ENCODE measurements at regions not wholly inside any gene's neighbourhood (a gene's known extent, or its start where the extent isn't known, plus 50 kb on each side); places are given as distances from the start of the nearest gene placed in this dataset.
"Not testable (repeated sequence)": the region's sequence is repeated elsewhere in the genome, so short reads cannot be mapped to it uniquely, and the experiment has no call there.

DNA sequence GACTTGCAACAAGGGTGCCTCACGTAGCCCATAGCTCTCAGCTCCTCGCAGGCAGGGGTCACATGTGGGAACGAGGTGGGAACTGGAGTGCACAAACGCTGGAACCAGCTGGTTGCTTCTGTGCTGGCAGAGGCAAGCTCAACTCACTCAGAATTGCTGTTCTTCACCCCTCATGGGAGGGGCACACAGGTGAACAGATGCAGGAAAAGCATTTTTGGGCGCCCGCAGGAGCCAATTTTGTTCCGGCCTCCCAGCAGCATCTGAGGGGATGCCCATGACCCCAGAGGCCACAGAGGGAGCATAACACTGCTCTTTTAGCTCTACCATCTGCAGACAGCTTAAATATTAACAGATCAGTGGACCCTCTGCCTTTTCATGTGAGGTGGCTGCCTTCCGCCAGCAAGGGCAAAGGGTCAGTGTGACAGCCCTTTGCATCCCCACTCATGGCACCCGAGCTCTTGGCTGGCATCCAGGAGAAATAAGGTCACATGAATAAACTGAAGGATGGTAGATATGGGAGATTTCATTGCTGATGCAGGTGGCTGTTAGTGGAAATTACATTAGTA, 196.2 kb downstream of the SLCO4C1 start:
- H3K4me3 Mint-ChIP-seq: no peak overlapping the region
- H3K23ac ChIP-seq (ENCODE audit: insufficient read length, low read depth, low read length): no peak overlapping the region
- H3K79me1 ChIP-seq (ENCODE audit: insufficient read depth, low read depth, low read length, poor library complexity, severe bottlenecking): no peaks in the 10 kb centered on the region
- no peak overlapping the region for H2BK120ac ChIP-seq (ENCODE audit: low read depth, low read length, poor library complexity, severe bottlenecking)
- no peaks in the 10 kb centered on the region for H3K23me2 ChIP-seq (ENCODE audit: insufficient read length, low read depth, low read length, poor library complexity, severe bottlenecking)
- H4K5ac ChIP-seq (ENCODE audit: insufficient read length, low read depth, low read length): no peak overlapping the region
- WGBS (ENCODE audit: extremely low coverage, insufficient read length, low lambda C conversion rate): no CpG with 5 or more reads among the region's 9 CpGs
- no peaks in the 10 kb centered on the region for H3K27me3 Mint-ChIP-seq (ENCODE audit: low read depth)
- peaks cover 3% of the 10 kb centered on the region in 2 experiments; a peak in 3 of 5 replicates for H3K9me3 Mint-ChIP-seq
- H4K8ac ChIP-seq (replicated peaks; ENCODE audit: insufficient read length, low read depth, low read length): no peak overlapping the region
- H2AK5ac ChIP-seq (ENCODE audit: insufficient read length, low read length): no peak overlapping the region
- H3K27me3 ChIP-seq (ENCODE audit: insufficient read depth, low read length): no peaks in the 10 kb centered on the region
- H2BK12ac ChIP-seq (ENCODE audit: insufficient read length, low read depth, low read length): no peak overlapping the region
- no peaks in the 10 kb centered on the region for H3K4me1 ChIP-seq (ENCODE audit: insufficient read depth, low read length)
- H2BK20ac ChIP-seq (ENCODE audit: low read depth, low read length, poor library complexity, severe bottlenecking): no peak overlapping the region
- no peak overlapping the region for H3K56ac ChIP-seq (ENCODE audit: insufficient read length, low read depth, low read length)
- H4K91ac ChIP-seq (ENCODE audit: insufficient read length, low read depth, low read length): no peak overlapping the region
- no peak overlapping the region for H3K27ac ChIP-seq (ENCODE audit: insufficient read length, low read depth, low read length)
- H2AFZ ChIP-seq (ENCODE audit: low read length): no peak overlapping the region
- H3K36me3 Mint-ChIP-seq (ENCODE audit: insufficient read depth in 1 of 3, low read depth in 3 of 3): peaks cover 3 to 4% (median 3%) of the 10 kb centered on the region in 3 experiments; a peak in 2 of 7 replicates
- H3K18ac ChIP-seq (ENCODE audit: insufficient read length, low read depth, low read length): no peak overlapping the region
- no peak overlapping the region for H3K4me2 ChIP-seq (ENCODE audit: insufficient read depth, insufficient read length, low read length)
- H2BK15ac ChIP-seq (ENCODE audit: low read depth, low read length): no peak overlapping the region
- no peaks in the 10 kb centered on the region for H4K20me1 ChIP-seq (ENCODE audit: control insufficient read depth, insufficient read depth, insufficient read length)
- H3K9ac ChIP-seq (ENCODE audit: extremely low read depth, insufficient read length, low read length): no peak overlapping the region
- TF ChIP-seq CTCF (conservative IDR thresholded peaks at IDR 0.05): no peak
- H3K9me3 ChIP-seq (ENCODE audit: control insufficient read depth, low read depth, low read length): no peaks in the 10 kb centered on the region
- no peak overlapping the region for H3T11ph ChIP-seq (ENCODE audit: low read length)
- H3K4me1 Mint-ChIP-seq: no peaks in the 10 kb centered on the region
- no peak overlapping the region for H3K4ac ChIP-seq (ENCODE audit: low read depth, low read length)
- H3K27ac Mint-ChIP-seq: no peak overlapping the region
- no peak overlapping the region for H3K14ac ChIP-seq (ENCODE audit: insufficient read depth, low read length)
- H3K79me2 ChIP-seq (ENCODE audit: insufficient read depth, low read length): no peaks in the 10 kb centered on the region
- no peak for DNase-seq
- H2BK5ac ChIP-seq (ENCODE audit: insufficient read length, low read length): no peak overlapping the region

DNA sequence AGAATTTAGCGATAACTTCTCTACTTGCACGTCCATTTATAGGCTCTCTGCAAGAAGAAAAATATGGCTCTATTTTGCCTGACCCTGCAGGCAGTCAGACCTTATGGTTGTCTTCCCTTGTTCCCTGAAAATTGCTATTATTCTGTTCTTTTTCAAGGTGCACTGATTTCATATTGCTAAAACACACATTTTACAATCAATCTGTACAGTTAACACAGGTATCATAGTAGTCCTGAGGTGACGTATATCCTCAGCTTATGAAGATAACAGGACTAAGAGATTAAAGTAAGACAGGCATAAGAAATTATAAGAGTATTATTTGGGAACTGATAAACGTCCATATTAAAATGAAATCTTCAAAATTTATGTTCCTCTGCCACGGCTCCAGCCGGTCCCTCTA, 197.0 kb downstream of the SLCO4C1 start:
- H3K36me3 Mint-ChIP-seq (ENCODE audit: insufficient read depth in 1 of 3, low read depth in 3 of 3); H3K4ac ChIP-seq (ENCODE audit: low read depth, low read length); H3K27ac Mint-ChIP-seq; H2AK5ac ChIP-seq (ENCODE audit: insufficient read length, low read length); H3K9me3 ChIP-seq (ENCODE audit: control insufficient read depth, low read depth, low read length); H4K5ac ChIP-seq (ENCODE audit: insufficient read length, low read depth, low read length); H3K79me2 ChIP-seq (ENCODE audit: insufficient read depth, low read length); H2AFZ ChIP-seq (ENCODE audit: low read length); H2BK120ac ChIP-seq (ENCODE audit: low read depth, low read length, poor library complexity, severe bottlenecking); H2BK12ac ChIP-seq (ENCODE audit: insufficient read length, low read depth, low read length); H3K23ac ChIP-seq (ENCODE audit: insufficient read length, low read depth, low read length); H3K56ac ChIP-seq (ENCODE audit: insufficient read length, low read depth, low read length); DNase-seq; H3K18ac ChIP-seq (ENCODE audit: insufficient read length, low read depth, low read length); H3K9me3 Mint-ChIP-seq; H4K91ac ChIP-seq (ENCODE audit: insufficient read length, low read depth, low read length); H3K14ac ChIP-seq (ENCODE audit: insufficient read depth, low read length); H3K27ac ChIP-seq (ENCODE audit: insufficient read length, low read depth, low read length); H4K20me1 ChIP-seq (ENCODE audit: control insufficient read depth, insufficient read depth, insufficient read length); H3K27me3 Mint-ChIP-seq (ENCODE audit: low read depth); H3K4me1 Mint-ChIP-seq; H3T11ph ChIP-seq (ENCODE audit: low read length); H2BK20ac ChIP-seq (ENCODE audit: low read depth, low read length, poor library complexity, severe bottlenecking); H3K4me1 ChIP-seq (ENCODE audit: insufficient read depth, low read length); H2BK15ac ChIP-seq (ENCODE audit: low read depth, low read length); H3K79me1 ChIP-seq (ENCODE audit: insufficient read depth, low read depth, low read length, poor library complexity, severe bottlenecking); H3K4me2 ChIP-seq (ENCODE audit: insufficient read depth, insufficient read length, low read length); H3K4me3 Mint-ChIP-seq; H2BK5ac ChIP-seq (ENCODE audit: insufficient read length, low read length); H3K27me3 ChIP-seq (ENCODE audit: insufficient read depth, low read length); H4K8ac ChIP-seq (replicated peaks; ENCODE audit: insufficient read length, low read depth, low read length); H3K9ac ChIP-seq (ENCODE audit: extremely low read depth, insufficient read length, low read length); H3K23me2 ChIP-seq (ENCODE audit: insufficient read length, low read depth, low read length, poor library complexity, severe bottlenecking): not testable (repeated sequence)
- no CpG with 5 or more reads among the region's 6 CpGs for WGBS (ENCODE audit: extremely low coverage, insufficient read length, low lambda C conversion rate)

All from H9 (cell line).